GM23248 (cell line): ENCODE measurements at regions not wholly inside any gene's neighbourhood (a gene's known extent, or its start where the extent isn't known, plus 50 kb on each side); places are given as distances from the start of the nearest gene placed in this dataset.
A peak's percentile ranks its signal among the peaks of the same experiment; 100 is the strongest.

Source experiments
- DNase-seq: peaks from one replicate; pipeline ENCODE4 v3.0.0-alpha.2; 2015
- H2AFZ ChIP-seq: fragments of 200-600 bp; sonication (generic); 2 replicates; pipeline ENCODE4 v1.6.1; 2016; ENCODE audit warnings: antibody characterized with exemption
- H3F3A ChIP-seq: fragments of 200-600 bp; sonication (generic); 2 replicates; pipeline ENCODE4 v1.6.1; 2016; ENCODE audit warnings: mild to moderate bottlenecking, antibody characterized with exemption, mixed run types; ENCODE audit not compliant: insufficient read depth
- H3K27ac ChIP-seq: fragments of 200-600 bp; sonication (generic); 2 replicates; pipeline ENCODE4 v1.5.1; 2016; ENCODE audit warnings: mild to moderate bottlenecking
- H3K27me3 ChIP-seq: fragments of 200-600 bp; sonication (generic); replicated peaks from 2 replicates; pipeline ENCODE4 v1.6.1; 2016; ENCODE audit warnings: mild to moderate bottlenecking; ENCODE audit not compliant: insufficient read depth
- H3K36me3 ChIP-seq: fragments of 200-600 bp; sonication (generic); 2 replicates; pipeline ENCODE4 v1.6.1; 2016; ENCODE audit warnings: low read depth, mild to moderate bottlenecking
- H3K4me1 ChIP-seq: fragments of 200-600 bp; sonication (generic); 2 replicates; pipeline ENCODE4 v1.6.1; 2016; ENCODE audit warnings: mild to moderate bottlenecking; ENCODE audit not compliant: insufficient read depth
- H3K4me2 ChIP-seq: fragments of 200-600 bp; sonication (generic); one replicate; pipeline ENCODE4 v1.6.1; 2016; ENCODE audit warnings: mild to moderate bottlenecking; ENCODE audit not compliant: unreplicated experiment
- H3K4me3 ChIP-seq: fragments of 200-600 bp; sonication (generic); 2 replicates; pipeline ENCODE4 v1.5.1; 2016; ENCODE audit warnings: mild to moderate bottlenecking
- H3K79me2 ChIP-seq: fragments of 200-600 bp; sonication (generic); 2 replicates; pipeline ENCODE4 v1.6.1; 2016; ENCODE audit warnings: mild to moderate bottlenecking; ENCODE audit not compliant: insufficient read depth
- H3K9ac ChIP-seq: fragments of 200-600 bp; sonication (generic); 2 replicates; pipeline ENCODE4 v1.6.1; 2016; ENCODE audit warnings: mild to moderate bottlenecking
- H3K9me2 ChIP-seq: fragments of 200-600 bp; sonication (generic); 2 replicates; pipeline ENCODE4 v1.6.1; 2016; ENCODE audit warnings: mixed run types, mild to moderate bottlenecking, moderate library complexity; ENCODE audit not compliant: insufficient read depth
- H3K9me3 ChIP-seq: fragments of 200-600 bp; sonication (generic); one replicate; pipeline ENCODE4 v1.6.1; 2017; ENCODE audit warnings: low read depth
- H4K20me1 ChIP-seq: fragments of 200-600 bp; sonication (generic); 2 replicates; pipeline ENCODE4 v1.6.0; 2016; ENCODE audit not compliant: insufficient read depth
- EZH2 ChIP-seq: fragments of 200-600 bp; sonication (generic); IDR thresholded peaks from 2 replicates; pipeline ENCODE4 v1.6.1; 2018; ENCODE audit warnings: antibody characterized with exemption, mild to moderate bottlenecking; ENCODE audit not compliant: insufficient read depth, poor library complexity, severe bottlenecking
- EZH2phosphoT487 ChIP-seq: fragments of 200-600 bp; sonication (generic); IDR thresholded peaks from 2 replicates; pipeline ENCODE4 v1.6.1; 2018; ENCODE audit warnings: antibody characterized with exemption, moderate library complexity, mild to moderate bottlenecking, low read depth; ENCODE audit not compliant: insufficient read depth
- WGBS, 2 experiments: methylation state at CpG; one replicate each; pipeline ENCODE4 v1.1.6; 2015 to 2017; ENCODE audit warnings: low lambda C conversion rate in 2 of 2, low coverage in 1 of 2; ENCODE audit errors: missing lambda C conversion rate in 2 of 2; 5-methylcytosine and 5-hydroxymethylcytosine counted together
- in situ Hi-C: fragments of 300-500 bp; cut with MboI; formaldehyde crosslinking; loops from 2 replicates; pipeline ENCODE4 v1.15.0; 2020

GRCh38 chr10:117078168-117078837, 59.8 kb downstream of the VAX1 start:
- whole genome bisulfite sequencing, 2 experiments, result 50 to 55% methylated on average over 7 of the region's 7 CpGs
- TF ChIP-seq EZH2 (no peak), EZH2phosphoT487 (no peak)
- Histone ChIP-seq H3K79me2 (no peaks in the 10 kb centered on the region), H3K9me2 (no peaks in the 10 kb centered on the region), H3K36me3 (no peaks in the 10 kb centered on the region), H3K4me3 (no peak overlapping the region), H2AFZ (no peak overlapping the region), H3K27ac (no peak overlapping the region), H3K4me1 (no peaks in the 10 kb centered on the region), H3K27me3 (no peaks in the 10 kb centered on the region), H3K9me3 (no peaks in the 10 kb centered on the region), H3K4me2 (no peak overlapping the region), H3K9ac (no peak overlapping the region), H3F3A (no peaks in the 10 kb centered on the region), H4K20me1 (no peaks in the 10 kb centered on the region)
- in situ Hi-C loops, result no loop called here
- DNase-seq, result no peak

- no peaks in the 10 kb centered on the region for H3K36me3 ChIP-seq
- H3K4me2 ChIP-seq, result no peak overlapping the region
- H3F3A ChIP-seq, result no peaks in the 10 kb centered on the region
- no peaks in the 10 kb centered on the region for H4K20me1 ChIP-seq
- no peaks in the 10 kb centered on the region for H3K4me1 ChIP-seq
- no peak overlapping the region for H3K27ac ChIP-seq
- peak; percentile 28 for DNase-seq
- H3K4me3 ChIP-seq, result no peak overlapping the region
- WGBS, 2 experiments, result 14 to 27% methylated on average over 1 of the region's 1 CpG
- TF ChIP-seq EZH2phosphoT487 (no peak), EZH2 (no peak)
- H3K9ac ChIP-seq, result no peak overlapping the region
- H3K9me2 ChIP-seq, result no peaks in the 10 kb centered on the region
- H3K9me3 ChIP-seq, result no peaks in the 10 kb centered on the region
- H3K27me3 ChIP-seq, result no peaks in the 10 kb centered on the region; the same call in 1 of the 2 replicates
- no peaks in the 10 kb centered on the region for H3K79me2 ChIP-seq
- no peak overlapping the region for H2AFZ ChIP-seq
- in situ Hi-C loops, result no loop called here
Observed at GRCh38 chr10:117075064-117075463, 63.0 kb downstream of the VAX1 start.

- 30 to 33% methylated on average over 2 of the region's 2 CpGs for WGBS, 2 experiments
- Histone ChIP-seq H3K27ac (no peak overlapping the region), H3K36me3 (no peaks in the 10 kb centered on the region), H3F3A (no peaks in the 10 kb centered on the region), H3K9ac (no peak overlapping the region), H4K20me1 (no peaks in the 10 kb centered on the region), H2AFZ (no peak overlapping the region), H3K79me2 (no peaks in the 10 kb centered on the region), H3K9me2 (no peaks in the 10 kb centered on the region), H3K4me1 (no peaks in the 10 kb centered on the region), H3K4me2 (no peak overlapping the region), H3K4me3 (no peak overlapping the region), H3K27me3 (peaks cover under 1% of the 10 kb centered on the region; the same call in 1 of the 2 replicates), H3K9me3 (no peaks in the 10 kb centered on the region)
- DNase-seq, result no peak
- in situ Hi-C loops, result no loop called here
- no peak for TF ChIP-seq EZH2
- TF ChIP-seq EZH2phosphoT487, result no peak
Observed at GRCh38 chr10:117074621-117075020, 63.4 kb downstream of the VAX1 start.

- no peaks in the 10 kb centered on the region for H3K79me2 ChIP-seq
- H3K9me2 ChIP-seq, result no peaks in the 10 kb centered on the region
- no peaks in the 10 kb centered on the region for H3K36me3 ChIP-seq
- H3F3A ChIP-seq, result no peaks in the 10 kb centered on the region
- in situ Hi-C loops, result no loop called here
- no peak overlapping the region for H3K4me3 ChIP-seq
- peaks cover 4% of the 10 kb centered on the region; the same call in 1 of the 2 replicates for H3K27me3 ChIP-seq
- H3K9ac ChIP-seq, result no peak overlapping the region
- DNase-seq, result peak; percentile 2
- H3K9me3 ChIP-seq, result no peaks in the 10 kb centered on the region
- no peak overlapping the region for H2AFZ ChIP-seq
- no peaks in the 10 kb centered on the region for H4K20me1 ChIP-seq
- TF ChIP-seq EZH2phosphoT487, result no peak
- TF ChIP-seq EZH2, result no peak
- H3K27ac ChIP-seq, result no peak overlapping the region
- 39 to 50% methylated on average over 6 of the region's 6 CpGs for WGBS, 2 experiments
- no peaks in the 10 kb centered on the region for H3K4me1 ChIP-seq
- H3K4me2 ChIP-seq, result no peak overlapping the region
Observed at GRCh38 chr10:117071286-117072050, 66.5 kb upstream of the SHTN1 start.
